Fibroblast of upper back skin (primary cell): ENCODE measurements at regions not wholly inside any gene's neighbourhood (a gene's known extent, or its start where the extent isn't known, plus 50 kb on each side); places are given as distances from the start of the nearest gene placed in this dataset.

Source experiments
- DNase-seq: peaks from one replicate; pipeline ENCODE4 v3.0.0-alpha.2; 2013

DNA sequence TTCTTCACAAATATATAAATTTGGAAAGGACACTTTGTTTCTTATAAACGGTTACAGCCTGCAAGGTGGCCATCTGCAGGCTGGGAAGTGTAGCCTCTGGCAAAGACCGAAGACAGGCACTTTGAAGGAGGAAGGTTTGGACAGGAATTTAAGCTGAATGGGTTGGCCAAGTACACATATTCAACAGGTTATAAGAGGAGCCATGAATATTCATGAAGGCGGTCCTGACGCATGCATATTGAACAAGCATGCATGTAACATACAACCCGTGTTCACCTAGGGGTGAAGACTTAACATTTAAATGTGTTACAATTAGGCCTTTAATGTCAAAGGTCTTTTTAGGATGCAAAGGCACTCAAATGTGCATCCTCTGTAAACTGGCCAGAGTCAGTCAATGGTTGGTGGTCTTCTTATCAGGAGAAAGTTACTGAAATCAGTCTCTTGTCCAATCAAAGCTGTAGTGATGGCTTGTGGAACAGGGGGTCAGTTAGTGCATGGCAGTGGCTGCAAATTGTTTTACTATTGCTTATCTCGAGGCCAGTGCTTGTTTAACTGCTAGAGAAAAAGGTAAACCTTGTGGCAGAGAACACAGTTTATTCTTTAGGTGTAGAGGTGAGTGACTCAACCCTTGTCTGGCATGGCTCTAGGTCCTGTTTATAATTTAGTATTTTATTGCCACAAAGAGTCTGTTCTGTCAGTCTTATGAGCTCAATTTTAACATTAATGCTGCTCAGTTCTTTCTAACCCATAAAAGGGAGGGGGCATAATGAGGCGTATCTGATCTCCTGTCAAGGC is 70.3 kb upstream of the F3 start:
- DNase-seq, result no peak

DNA sequence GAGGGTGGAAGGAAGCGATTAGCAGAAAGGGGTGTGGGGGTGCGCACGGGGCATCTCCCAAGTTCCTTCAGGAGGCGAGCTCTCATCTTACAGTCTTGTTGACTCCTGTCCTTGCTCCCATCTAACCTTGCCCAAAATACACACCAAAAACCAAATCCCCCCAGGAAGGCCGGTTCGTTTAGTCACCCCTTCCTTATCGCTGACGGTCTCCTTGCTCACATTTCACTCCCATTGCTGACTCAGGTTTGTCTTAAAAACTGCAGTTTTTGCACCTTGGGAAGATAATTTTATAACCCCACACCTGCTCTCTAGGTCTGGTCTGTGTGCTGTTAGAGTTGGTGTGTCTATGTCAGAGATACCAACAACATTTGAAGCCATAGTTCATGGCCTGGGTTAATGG is 68.1 kb upstream of the F3 start:
- DNase-seq, result no peak

DNA sequence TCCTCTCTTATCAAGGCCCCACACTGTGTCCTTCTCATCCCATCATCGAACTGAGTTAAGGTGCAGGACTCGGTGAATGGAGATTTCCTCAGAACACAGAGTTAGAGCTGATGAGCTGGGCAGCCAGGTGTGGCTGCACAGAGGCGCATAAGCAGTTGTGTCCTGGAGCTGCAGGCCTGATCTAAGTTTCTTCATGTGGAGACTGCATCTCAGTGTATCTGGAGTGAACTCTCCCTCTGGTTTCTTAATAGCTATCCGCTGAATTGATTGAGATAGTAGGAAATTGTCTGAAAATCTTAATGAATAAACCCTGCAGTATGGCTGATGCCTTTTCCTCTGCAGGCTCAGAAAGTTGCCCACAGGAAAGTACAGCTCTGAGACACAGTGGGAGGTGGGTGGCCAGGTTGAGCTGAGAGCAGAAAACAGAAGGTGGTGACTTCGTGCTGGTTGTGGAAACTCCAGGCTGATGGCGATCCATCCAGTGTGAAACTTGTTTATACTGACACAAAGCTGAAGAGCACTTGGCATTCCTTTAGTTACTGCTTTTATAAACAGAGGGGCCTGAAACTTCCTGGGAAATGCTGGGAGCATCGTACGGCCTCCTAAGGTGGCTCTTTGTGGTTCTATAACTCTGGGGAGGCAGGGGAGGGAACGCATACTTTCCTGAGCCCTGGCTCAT is 67.4 kb upstream of the F3 start:
- no peak for DNase-seq

DNA sequence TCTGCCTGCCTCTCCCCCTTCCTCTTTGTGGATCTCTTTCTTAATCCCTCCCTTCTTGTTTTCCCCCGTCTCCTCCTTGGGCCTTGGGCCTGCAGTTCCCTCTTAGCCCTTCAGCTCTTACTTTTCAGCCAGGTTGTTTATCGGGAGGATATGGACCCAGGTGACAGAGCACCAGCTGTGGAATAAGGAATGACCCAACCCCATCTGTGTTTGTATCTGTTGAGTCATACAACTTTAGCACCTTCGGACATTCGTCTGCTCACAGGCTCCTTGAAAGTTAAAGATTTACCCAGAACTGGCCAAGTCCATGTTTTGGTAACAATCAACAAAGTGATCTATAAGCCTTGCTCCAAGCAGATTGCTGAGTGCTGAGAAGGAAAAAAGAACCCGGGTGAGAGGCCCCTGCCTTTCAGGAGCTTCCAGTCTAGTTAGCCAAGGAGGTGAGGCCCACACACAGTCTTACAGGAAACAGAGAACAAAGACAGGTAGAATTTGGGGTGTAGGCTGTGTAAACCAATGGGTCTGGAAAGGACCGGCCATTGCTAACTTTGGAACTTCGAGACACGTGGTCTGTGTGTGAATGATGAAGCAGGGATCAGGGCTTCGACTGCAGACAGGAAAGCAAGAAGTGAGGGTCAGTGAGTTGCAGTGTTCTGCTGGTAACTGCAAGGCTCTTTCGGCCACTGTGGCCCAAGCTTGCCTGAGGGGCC is 66.7 kb upstream of the F3 start:
- no peak for DNase-seq

DNA sequence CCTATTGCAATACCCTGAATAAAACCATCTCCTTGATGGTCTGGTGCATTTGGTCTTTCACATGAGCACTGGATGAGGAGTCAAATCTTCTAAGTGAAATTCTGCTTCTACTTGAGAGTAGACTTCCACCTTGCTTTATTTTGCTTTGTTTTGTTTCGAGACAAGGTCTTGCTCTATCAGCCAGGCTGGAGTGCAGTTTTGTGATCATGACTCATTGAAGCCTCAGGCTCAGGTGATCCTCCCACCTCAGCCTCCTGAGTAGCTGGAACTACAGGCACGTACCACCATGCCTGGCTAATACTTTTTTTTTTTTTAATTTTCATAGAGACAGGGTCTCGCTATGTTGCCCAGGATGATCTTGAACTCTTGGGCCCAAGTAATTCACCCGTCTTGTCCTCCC is 65.8 kb upstream of the F3 start:
- no peak for DNase-seq

DNA sequence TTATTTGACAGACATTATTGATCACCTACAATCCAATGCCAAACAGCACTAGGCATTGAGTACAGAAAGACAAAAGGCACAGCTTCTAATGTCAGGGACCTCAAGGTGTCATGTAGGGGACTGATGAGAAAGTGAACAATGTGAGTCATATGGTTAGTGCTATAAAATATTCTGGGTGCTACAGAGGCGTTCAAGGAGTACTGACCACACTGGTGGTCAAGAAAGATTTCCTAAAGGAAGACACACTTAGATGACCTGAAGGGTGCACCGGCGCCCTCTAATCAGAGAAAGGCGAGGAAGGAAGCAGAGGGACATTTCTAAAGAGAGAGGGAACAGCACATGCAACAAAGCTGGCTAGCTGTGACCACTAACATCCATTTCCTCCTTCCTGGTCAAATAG is 64.9 kb upstream of the F3 start:
- DNase-seq, result no peak

DNA sequence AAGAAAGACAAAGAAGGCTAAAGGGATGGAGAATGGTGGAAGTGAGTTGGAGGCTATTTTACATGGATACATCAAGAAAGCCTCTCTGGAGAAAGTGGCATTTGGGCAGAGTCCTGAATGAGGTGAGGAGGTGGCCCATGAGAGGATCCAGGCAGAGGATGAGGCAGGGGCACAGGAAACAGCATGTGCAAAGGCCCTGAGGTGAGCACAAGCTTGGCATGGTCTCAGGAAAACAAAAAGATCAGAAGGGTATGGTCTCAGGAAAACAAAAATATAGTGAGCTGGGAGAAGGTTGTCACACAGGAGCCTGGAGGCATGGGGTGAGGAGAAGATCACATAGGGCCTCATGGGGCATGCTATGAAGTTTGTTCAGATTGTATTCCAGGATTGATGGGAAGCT is 62.1 kb upstream of the F3 start:
- no peak for DNase-seq

DNA sequence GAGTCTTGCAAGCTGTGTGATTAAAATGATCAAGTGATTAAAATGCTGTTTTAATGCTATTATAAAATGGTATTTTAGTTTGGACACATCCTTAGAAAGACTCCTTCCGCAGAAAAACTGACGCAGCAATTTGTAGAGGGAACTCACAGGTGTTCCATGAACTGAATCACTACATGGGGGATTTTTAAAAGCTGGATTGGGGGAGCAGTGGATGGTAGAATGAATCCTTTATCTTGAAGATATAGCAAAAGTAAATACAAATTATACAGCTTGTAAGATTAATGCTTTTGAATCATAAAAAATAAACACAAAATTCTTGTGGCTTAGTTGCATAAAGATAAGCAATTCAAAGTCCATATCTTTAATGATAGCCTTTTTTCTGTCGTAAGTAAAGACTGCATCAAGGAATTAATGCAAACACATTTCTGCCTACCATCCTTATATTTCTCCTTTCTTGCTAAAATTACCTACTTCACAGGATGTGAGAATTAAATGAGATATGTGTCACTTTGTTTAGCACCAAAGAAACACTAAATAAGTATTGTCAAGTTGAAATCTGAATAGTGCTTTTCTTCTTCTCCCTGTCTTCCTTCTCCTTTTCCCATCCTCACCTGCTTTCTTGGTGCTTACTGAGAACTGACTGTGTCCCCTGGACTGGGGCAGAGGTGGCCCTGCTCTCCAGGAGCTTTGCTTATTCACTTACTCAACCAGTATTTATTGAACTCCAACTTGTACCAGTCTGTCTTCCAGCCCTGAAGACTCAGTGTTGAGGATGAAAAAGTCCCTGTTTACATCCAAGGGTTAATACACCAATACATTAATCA is 61.5 kb upstream of the F3 start:
- no peak for DNase-seq

DNA sequence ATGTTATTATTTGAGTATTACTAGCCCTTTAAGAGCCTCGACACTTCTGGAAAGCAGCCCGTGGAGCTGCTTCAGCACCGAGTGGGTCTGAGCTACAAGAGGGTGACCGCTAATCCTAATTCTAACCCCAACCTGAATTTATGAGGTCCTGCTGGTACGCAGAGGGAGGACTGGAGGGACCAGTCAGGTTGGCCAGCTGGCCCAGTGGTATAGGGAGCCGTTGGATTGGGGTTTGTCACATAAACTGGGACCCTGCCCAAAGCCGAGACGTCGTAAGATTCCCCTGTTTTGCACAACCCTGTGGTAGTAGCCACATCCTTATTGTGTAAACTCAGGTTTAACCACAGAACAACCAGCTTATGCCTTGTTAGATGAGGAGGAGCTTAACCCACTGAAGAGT is 60.8 kb upstream of the F3 start:
- peak; percentile 24 for DNase-seq

DNA sequence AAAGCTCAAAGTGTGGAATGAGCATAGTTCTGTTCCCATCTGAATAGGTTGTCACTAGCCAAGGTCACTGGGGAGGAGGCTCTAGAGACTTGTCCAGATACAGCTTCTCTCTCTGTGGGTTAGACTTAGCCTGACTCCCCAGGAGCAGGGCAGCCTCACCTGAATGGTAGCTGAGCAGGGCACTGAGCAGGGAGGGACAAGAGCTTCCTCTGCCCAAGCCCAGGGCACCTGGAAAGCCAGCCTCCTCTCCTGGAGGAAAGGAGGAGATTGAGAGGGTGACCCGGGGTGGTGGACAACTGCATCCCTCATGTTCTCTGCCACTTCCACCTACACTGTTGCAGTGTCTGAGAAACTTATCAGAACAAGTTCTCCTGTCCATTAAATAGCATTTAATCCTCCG is 59.0 kb upstream of the F3 start:
- no peak for DNase-seq

DNA sequence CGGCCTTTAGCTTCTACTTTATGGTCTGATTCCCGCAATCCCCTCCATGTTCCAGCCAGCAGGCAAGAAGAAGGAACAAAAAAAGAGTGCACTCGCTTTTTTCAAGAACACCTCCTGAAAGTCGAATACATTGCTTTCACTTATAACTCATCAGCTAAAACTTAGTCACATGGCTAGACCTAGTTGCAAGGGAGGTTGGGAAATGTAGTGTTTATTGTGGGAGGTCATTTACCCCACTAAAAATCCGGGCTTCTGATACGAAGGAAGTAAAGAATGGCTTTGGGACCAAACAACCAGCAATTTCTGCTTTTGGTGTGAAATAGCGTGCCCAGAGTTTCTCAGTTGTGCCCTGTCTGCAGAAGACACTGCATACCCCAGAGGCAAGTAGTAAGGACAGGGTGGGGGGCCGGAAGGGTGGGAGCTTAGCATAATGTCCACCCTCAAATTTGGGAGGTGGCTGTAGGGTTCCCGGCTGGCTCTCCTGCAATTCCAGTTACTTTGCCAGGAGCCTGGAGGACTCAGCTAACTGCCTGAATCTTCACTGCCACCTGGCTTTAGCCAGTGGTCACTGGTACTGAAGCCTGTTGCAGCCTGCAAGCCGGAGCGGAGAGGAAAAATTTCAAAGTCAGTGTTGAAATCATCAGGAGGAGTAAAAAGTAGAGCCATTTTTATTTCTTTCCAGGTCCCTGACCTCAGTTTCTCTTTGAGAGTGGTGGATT is 57.7 kb upstream of the F3 start:
- DNase-seq, result no peak

DNA sequence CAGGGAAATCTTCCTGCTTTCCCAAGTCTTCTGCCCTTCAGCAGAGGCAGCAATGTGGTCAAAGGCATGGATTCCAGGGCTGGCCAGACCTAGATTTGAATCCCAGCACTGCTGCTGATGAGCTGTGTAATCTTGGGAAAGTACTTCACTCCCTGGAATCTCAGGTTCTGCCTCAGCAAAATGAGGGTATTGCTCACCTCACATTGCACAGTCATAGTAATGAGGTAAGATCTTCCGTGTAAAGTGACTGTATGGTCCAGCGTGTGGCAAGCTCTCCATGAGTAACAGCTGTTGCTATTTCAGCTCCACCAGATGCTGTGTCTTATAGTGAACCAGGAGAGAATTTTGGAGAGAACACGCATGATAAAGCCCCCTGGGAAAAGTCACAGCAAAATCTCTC is 56.1 kb upstream of the F3 start:
- DNase-seq, result peak; percentile 54

DNA sequence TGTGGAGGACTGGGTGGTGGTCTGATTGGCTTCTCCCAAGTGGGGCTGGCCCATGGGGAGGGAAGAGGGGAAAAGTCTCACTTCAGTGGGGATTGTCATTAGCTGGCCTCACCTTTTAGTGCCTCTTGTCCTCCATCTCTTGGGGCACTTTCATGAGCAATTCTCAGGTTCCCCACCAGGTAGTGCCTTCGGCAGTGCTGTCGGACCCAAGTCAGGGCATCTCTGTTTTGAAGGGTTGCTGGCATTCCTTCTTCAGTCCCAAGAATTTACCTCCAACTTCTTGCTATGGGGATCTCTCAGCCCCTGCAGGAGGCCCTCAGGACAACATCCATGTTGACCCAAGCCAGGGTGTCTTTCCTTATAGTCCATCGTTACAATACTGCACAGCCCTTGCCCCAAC is 54.7 kb upstream of the F3 start:
- DNase-seq, result no peak

DNA sequence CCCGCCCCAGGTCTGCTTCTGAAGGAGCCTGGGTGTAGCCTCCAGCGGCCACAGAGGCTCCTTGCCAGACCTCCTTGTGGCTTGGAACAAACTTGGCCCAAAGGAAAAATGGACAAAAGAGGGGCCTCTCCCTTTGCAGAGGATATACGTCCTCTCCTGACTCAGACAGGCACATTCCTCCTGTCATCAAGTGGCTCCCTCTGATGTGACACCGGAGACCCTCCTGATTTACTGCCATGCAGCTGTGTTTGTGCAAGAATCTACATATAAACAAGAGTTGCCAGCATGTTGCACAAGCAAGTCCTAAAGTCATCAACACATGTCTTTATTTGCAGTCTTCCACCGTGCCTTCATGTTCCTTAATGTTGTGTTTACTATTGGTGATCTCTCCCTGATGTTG is 54.1 kb upstream of the F3 start:
- peak; percentile 64 for DNase-seq

DNA sequence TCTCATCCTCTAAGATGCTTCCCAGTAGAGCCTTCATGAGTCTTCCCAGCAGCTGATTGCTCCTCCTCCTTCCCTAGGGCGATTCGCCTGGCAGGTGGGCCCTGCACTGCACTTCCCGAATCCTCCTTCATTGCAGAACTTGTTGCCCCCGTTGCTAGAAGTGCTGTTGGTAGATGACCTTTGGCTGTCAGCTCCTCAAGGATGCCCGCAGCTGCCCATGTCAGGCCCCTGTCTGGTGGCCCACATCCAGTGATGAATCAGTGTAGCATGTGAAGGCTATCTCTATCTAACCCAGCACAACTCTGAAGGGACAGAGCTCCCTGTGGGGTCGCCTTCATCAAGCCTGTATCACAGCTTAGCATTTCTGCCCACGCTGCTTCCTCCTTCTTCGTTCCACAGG is 52.1 kb upstream of the F3 start:
- no peak for DNase-seq

DNA sequence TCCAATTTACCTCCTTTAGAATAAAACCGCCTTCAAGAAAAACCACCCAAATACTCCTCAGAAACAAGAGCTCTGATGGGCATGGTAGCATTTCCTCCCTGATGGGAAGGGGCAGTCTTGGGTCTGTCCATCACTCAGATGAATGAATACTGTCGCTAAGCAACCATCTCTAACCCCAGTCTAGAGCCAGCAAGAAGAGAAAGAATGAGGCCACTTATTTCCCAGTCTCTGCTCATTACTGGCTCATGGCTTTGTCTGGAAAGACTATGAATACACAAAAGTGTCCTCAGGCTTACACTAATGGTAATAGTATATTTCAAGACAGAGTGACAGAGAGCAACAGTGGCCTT is 51.0 kb upstream of the F3 start:
- no peak for DNase-seq

DNA sequence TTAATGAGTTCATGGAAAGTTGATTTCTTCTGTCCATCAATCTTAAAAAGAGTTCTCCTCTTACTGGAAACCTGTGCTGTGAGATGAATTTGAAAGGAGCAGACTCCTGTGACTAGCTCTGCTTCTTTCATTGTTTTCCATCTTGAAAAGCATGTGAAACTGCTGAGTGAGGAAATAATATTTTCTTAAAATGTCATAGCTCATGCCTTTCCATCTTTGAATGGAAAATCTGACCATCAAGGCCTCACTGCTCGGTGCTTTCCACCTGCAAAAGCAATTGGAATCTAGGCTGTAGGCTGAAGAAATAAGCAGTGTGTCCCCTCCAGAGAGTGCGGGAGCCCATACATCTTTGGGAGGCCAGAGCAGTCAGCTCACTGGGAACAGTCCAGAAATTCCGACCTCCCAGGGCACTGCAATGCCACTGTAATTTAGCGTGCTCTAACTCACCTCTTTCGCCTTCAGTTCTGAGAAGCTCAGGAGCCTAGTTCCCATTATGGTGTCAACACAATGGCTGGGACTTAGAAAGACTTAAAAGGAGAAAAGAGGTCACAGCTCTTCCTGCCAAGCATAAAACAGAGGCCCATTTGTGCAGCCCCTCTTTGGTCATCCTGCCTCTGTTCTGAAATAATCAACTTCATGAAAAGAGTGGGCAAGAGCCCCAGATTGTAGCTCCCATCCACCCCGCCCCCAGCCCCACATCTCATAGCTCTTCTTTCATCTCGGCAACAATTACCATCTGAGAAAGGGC is 50.4 kb upstream of the F3 start:
- no peak for DNase-seq
